ENCODE measurements at regions not wholly inside any gene's neighbourhood (a gene's known extent, or its start where the extent isn't known, plus 50 kb on each side); places are given as distances from the start of the nearest gene placed in this dataset.
"Not testable (repeated sequence)": the region's sequence is repeated elsewhere in the genome, so short reads cannot be mapped to it uniquely, and the experiment has no call there.

GRCh38 chr7:32816409-32816948 lies 75.1 kb downstream of the KBTBD2 start:
- not testable (repeated sequence) for DNase-seq

- DNase-seq, result not testable (repeated sequence)
Observed at GRCh38 chr7:32814779-32815178, 76.8 kb downstream of the KBTBD2 start.

GRCh38 chr7:32809871-32810270 lies 81.7 kb downstream of the KBTBD2 start:
- DNase-seq, result no peak

GRCh38 chr7:32809347-32809746 lies 82.2 kb downstream of the KBTBD2 start:
- no peak for DNase-seq

- no peak for DNase-seq
Observed at GRCh38 chr7:32803406-32804141, 88.0 kb downstream of the KBTBD2 start.

GRCh38 chr7:32802305-32802910 lies 89.2 kb downstream of the KBTBD2 start:
- DNase-seq, result no peak

GRCh38 chr7:32793053-32793452 lies 98.5 kb downstream of the KBTBD2 start:
- DNase-seq, result not testable (repeated sequence)

GRCh38 chr7:32790766-32791430 lies 100.7 kb downstream of the KBTBD2 start:
- DNase-seq, result peak in 2 of 14 donors; percentile 11 to 12

GRCh38 chr7:32789266-32789665 lies 102.3 kb downstream of the KBTBD2 start:
- not testable (repeated sequence) for DNase-seq

GRCh38 chr7:32788174-32788573 lies 103.4 kb downstream of the KBTBD2 start:
- not testable (repeated sequence) for DNase-seq

- peak in 10 of 14 donors; percentile 24 to 74 (median 46) for DNase-seq
Observed at GRCh38 chr7:32785365-32785944, 106.1 kb downstream of the KBTBD2 start.

GRCh38 chr7:32779895-32780294 lies 111.7 kb downstream of the KBTBD2 start:
- DNase-seq, result not testable (repeated sequence)

- DNase-seq, result no peak
Observed at GRCh38 chr7:32779167-32779566, 112.4 kb downstream of the KBTBD2 start.

GRCh38 chr7:32777041-32777666 lies 114.4 kb downstream of the KBTBD2 start:
- DNase-seq, result peak in 1 of 14 donors; percentile 11

GRCh38 chr7:32776318-32776717 lies 115.2 kb downstream of the KBTBD2 start:
- peak in 1 of 14 donors; percentile 16 for DNase-seq

GRCh38 chr7:32775809-32776208 lies 115.8 kb downstream of the KBTBD2 start:
- DNase-seq, result peak in 2 of 14 donors; percentile 24 to 40

- DNase-seq, result peak in 3 of 14 donors; percentile 15 to 28 (median 24)
Observed at GRCh38 chr7:32774541-32774951, 117.0 kb downstream of the KBTBD2 start.

- not testable (repeated sequence) for DNase-seq
Observed at GRCh38 chr7:32768866-32769510, 122.6 kb downstream of the KBTBD2 start.

- DNase-seq, result not testable (repeated sequence)
Observed at GRCh38 chr7:32768338-32768737, 123.2 kb downstream of the KBTBD2 start.

- not testable (repeated sequence) for DNase-seq
Observed at GRCh38 chr7:32765649-32766251, 125.8 kb downstream of the KBTBD2 start.

GRCh38 chr7:32765185-32765584 lies 126.4 kb downstream of the KBTBD2 start:
- no peak for DNase-seq
